ENCODE measurements at regions not wholly inside any gene's neighbourhood (a gene's known extent, or its start where the extent isn't known, plus 50 kb on each side); places are given as distances from the start of the nearest gene placed in this dataset.

GRCh38 chr16:17633181-17633951 is 162.6 kb upstream of the XYLT1 start:
- DNase-seq, result no peak

GRCh38 chr16:17632667-17633066 is 161.9 kb upstream of the XYLT1 start:
- DNase-seq, result no peak

DNA sequence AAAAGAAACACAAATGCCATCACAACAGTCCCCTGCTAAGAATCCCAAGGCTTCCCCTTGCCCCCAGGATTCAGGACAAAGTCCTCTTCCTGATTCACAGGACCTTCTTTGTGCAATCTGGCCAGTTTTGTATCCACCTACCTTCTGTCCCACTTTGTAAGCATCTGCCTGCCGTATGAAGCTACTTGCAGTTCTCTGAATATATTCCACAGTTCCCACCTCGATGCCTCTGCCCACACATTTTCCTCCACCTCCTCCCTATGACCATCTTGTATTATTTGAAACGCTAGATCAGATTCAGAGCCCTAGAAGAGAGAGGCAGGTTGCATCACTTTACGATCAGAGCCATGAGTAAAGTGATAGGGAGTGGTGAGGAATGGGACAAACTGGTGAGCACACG is 159.2 kb upstream of the XYLT1 start:
- DNase-seq, result no peak

- DNase-seq, result no peak
Measured at GRCh38 chr16:17628983-17629382, 158.2 kb upstream of the XYLT1 start.

DNA sequence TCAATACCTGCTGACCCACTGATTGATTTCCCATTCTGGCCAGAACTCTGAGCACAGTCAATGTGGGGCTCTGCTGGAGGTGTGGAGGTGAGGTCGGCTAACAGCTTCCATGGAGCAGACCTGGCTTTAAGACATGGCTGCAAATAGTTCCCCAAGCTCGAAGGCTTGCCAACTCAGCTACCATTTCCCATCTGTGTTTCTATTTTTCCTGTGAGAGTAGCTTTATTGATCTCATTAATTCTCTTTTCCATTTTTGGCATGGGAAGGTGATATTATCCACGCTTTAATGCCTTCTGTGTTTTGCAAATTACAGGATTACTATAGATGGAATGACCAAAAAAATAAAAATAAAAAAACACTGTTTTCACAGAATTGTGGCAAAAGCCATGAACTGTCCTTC is 151.6 kb upstream of the XYLT1 start:
- no peak for DNase-seq

GRCh38 chr16:17619261-17619660 is 148.5 kb upstream of the XYLT1 start:
- DNase-seq, result no peak

GRCh38 chr16:17617021-17617552 is 146.3 kb upstream of the XYLT1 start:
- no peak for DNase-seq

DNA sequence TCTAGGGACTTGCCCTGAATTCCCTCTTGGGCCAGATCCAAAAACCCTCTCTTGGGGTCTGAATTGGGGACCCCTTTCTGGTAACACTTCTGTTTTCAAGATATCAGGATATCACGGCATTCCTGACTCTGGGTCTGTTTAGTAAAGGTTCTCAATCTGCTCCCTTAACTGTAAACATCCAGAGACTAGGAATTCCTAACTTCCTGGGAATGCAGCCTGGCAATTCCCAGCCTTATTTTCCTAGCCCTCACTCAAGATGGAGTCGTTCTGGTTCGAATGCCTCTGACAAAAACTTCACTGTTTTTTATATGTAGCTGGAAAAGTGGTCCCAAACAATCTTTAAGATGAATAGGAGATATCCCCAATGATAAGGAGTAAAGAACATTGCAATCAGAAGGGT is 141.6 kb upstream of the XYLT1 start:
- no peak for DNase-seq

- peak; percentile 91 to 95 for DNase-seq
Measured at GRCh38 chr16:17607609-17608008, 136.8 kb upstream of the XYLT1 start.

DNA sequence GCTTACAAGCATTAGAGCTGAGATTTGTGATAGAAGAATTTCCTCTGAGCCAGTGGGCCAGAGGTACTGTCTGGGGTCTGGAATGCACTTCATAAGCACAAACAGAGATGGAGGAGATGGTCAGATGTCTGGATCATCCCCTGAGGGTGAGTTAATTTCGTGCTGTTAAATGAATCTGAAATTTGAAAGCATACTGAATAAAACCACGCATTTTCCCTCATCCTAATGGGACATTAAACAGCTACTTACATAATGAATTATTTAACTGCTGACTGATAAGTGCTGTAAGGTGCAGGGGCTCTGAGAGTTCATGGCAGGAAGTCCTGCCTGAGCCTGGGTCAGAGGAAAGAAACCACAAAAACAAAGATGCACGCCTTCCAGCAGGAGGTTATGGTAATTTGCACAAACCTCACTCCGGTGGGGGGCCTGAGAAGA is 136.3 kb upstream of the XYLT1 start:
- DNase-seq, result peak; percentile 38 to 75

DNA sequence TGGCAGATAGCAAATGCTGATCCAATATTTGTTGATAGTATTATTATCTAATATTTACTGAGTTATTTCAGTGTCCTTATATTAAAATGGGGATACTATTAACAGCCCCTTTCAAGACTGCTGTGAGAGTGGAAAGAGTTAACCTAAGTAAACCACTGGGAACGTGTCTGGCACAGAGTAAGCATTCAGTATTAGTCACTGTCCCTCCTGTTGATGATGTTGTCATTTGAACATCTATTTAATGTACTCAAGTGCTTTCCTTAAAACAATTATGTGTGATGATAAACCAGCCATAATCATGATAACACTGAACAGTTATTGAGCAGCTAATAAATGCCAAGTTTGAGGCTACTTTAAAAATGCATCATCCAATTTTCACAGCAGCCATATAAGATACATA is 135.7 kb upstream of the XYLT1 start:
- no peak for DNase-seq

DNA sequence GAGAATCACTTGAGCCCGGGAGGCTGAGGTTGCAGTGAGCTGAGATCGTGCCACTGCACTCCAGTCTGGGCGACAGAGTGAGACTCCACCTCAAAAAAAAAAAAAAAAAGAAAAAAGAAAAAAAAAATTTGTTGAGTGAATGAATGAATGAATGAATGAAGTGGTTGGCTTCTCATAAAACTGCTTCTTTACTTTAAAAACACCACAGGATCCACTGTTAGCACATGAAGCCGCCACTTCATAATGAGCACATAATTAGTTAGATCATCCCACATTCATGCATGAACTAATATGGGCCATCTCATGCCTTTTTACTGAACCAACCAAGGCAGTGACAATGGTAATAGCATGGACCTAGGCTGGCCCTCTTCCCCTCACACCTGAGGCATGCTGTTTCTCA is 135.0 kb upstream of the XYLT1 start:
- no peak for DNase-seq

DNA sequence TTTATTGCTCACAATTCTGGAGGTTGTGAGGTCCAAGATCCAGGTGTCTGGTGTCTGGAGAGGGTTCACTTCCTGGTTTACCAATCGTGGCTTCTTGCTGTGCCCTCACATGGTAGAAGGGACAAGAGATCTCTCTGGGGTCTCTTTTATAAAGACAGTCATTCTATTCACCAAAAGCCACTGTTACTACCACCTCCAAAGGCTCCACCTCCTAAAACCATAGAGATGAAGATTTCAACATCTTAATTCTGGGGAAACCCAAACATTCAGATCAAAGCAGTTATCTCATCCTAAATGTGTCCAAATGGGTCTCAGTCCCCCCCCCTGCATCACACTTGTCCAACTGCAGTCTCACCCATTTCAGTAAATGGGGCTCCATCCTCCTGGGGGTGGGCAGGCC is 132.9 kb upstream of the XYLT1 start:
- DNase-seq, result no peak

DNA sequence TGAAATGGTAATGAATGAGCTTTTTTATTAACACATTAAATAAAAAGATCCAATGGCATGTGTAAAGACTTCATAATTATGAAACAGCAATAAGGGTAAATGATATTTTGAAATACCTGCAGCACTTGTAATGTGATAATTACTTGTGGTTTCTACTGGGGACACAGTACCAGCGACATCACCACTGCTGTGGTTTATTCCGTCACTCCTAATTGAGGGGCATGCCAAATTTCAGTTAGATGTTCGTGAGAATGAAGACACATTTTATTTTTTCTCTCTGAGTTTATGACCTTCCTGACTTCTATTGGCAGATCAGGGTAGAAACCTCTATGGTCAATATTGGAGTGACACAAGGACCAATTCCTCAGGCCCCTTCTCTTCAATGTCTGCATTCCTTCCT is 131.9 kb upstream of the XYLT1 start:
- DNase-seq, result no peak

GRCh38 chr16:17598968-17599367 is 128.2 kb upstream of the XYLT1 start:
- no peak for DNase-seq

DNA sequence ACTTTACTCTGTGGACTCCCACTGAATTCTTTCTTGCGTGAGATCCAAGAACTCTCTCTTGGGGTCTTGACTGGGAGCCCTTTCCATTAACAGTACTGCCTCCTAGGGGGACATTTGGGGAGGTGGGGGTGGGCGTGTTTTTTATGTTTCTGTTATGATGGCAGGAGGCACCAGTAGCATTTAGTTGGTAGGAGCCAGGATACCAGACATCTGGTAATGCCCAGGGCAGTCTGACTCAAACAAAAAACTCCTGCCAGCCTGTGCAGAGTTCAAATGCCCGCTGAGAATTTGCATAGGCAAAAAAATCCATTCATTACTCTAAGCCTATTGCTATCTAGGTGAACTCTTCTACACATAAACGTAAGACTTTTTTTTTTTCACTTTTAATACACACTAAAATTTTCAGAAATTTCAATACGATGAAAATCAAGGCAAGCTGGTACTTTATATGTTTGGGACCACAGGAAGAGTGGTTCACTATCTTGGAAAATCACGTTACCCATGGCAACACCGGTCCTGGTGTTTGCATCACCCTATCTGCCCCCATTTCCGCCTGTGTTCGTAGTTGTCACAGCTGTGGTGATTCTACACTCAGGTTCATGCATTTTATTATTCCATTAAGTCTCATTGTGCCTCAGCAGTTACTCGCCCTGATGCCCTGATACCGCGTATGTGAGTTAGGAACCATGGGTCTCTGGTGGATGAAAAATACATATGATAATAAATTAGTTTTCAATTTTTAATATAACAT is 121.1 kb upstream of the XYLT1 start:
- no peak for DNase-seq

DNA sequence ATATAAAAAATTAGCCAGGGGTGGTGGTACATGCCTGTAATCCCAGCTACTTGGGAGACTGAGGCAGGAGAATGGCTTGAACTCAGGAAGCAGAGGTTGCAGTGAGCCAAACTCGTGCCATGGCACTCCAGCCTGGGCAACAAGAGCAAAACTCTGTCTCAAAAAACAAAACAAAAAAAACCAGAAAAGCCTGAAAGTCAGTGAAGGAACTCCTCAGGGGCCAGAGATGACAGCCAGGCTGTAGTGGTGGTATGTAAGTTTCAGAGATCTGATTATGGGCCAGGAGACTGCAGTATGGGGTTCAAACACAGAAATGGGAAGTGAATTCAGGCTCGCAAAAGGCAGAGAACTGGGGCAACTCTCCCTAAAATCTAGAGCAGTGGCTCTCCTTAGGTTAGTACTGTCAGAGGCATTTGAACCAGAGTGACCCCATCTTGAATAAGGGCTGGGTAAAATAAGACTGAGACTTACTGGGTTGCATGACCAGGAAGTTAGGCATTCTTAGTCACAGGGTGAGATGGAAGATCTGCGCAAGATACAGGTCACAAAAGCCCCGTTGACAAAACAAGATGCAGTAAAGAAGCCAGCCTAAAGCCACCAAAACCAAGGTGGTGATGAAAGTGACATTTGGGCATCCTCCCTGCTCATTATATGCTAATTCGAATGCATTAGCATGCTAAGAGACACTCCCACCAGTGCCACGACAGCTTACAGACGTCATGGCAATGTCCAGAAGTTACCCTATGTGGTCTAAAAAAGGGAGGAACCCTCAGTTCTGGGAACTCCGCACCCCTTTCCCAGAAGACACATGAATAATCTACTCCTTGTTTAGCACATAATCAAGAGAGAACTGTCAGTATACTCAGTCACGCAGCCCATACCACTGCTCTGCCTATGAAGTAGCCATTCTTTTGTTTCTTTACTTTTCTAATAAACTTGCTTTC is 120.2 kb upstream of the XYLT1 start:
- DNase-seq, result no peak

GRCh38 chr16:17589898-17590297 is 119.1 kb upstream of the XYLT1 start:
- no peak for DNase-seq

GRCh38 chr16:17585449-17586074 is 114.8 kb upstream of the XYLT1 start:
- DNase-seq, result no peak

DNA sequence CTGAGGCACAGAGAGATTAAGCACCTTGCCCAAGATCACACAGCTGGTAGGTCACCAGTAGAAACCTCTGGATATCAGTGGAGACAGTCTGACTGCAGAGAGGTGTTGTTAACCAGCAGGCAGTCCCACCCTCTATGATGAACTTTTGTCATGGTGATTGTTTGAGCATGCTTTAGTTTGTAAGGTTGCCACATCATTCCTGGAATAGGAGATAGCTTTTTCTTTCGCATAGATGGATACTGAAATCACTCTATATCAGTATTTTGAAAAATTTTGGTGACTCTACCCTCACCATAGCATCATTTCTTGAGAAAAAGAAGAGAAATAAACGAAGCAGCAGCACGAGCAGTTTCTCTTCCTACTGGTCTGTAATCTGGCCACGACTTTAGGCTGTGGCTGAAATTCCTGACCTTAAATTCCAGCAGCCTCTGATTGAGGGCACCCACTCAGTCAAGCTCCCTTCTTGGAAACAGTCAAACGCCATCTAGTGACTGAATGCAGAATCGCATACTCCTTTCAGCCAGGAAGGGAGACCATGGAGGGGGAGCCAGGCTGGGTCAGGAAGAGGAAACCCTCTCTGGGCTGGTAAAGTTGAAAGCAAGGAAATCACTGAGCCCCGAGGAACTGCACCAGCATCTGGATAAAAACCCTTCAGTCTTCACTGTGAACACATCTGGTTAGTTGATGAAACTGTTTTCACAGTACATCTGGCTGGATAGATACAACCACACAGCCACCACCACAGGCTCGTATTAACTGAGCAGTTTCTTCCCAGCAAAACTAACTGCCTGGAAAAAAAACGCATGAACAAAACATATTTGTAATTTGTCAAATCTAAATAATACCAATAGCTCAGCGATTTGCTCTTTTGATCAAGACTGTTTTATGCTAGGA is 108.5 kb upstream of the XYLT1 start:
- peak; percentile 69 to 76 for DNase-seq

DNA sequence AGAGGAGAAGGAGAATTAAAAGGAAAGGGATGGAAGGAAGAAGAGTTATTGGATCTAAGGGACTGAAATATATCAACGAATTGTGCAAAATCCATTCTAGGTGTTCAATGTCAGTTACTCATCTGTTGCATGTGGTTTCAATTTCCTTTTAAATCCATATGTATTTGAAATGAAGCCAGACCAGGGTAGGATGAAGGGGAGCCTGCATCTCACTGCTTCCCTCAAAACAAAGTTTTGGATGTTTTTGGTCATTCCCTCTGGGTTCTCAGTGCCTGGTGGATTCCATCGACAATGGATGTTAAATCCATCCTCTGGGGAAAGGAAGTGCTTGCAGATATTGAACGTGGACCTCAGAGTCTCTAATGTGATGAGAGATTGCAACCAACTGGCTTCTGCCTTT is 103.5 kb upstream of the XYLT1 start:
- no peak for DNase-seq

- DNase-seq, result no peak
Measured at GRCh38 chr16:17572145-17572544, 101.4 kb upstream of the XYLT1 start.

Measured in NCI-H524 (cell line).